Neural progenitor cell (in vitro differentiated cells): ENCODE measurements at regions not wholly inside any gene's neighbourhood (a gene's known extent, or its start where the extent isn't known, plus 50 kb on each side); places are given as distances from the start of the nearest gene placed in this dataset.

Source experiments
- CTCF ChIP-seq: fragments of 200-600 bp; sonication (generic); IDR thresholded peaks from 2 replicates; pipeline ENCODE4 v1.5.1; 2017; ENCODE audit warnings: antibody characterized with exemption, mild to moderate bottlenecking
- EZH2 ChIP-seq: fragments of 200-600 bp; sonication (generic); IDR thresholded peaks from 2 replicates; pipeline ENCODE4 v1.6.1; 2017; ENCODE audit warnings: antibody characterized with exemption, mild to moderate bottlenecking, moderate library complexity

- TF ChIP-seq CTCF: no peak
- no peak for TF ChIP-seq EZH2
Measured at GRCh38 chr2:144704709-144705095, 184.8 kb upstream of the ZEB2 start.
